HG02678 (cell line): ENCODE measurements at regions not wholly inside any gene's neighbourhood (a gene's known extent, or its start where the extent isn't known, plus 50 kb on each side); places are given as distances from the start of the nearest gene placed in this dataset.
"Not testable (repeated sequence)": the region's sequence is repeated elsewhere in the genome, so short reads cannot be mapped to it uniquely, and the experiment has no call there.

Source experiments
- ATAC-seq: cut with Tn5 transposase; IDR thresholded peaks from one replicate; pipeline ENCODE4 v1.9.1; 2021; ENCODE audit warnings: mild to moderate bottlenecking, moderate library complexity; ENCODE audit not compliant: unreplicated experiment

GRCh38 chr15:84536181-84536580 lies 64.6 kb upstream of the ZSCAN2 start:
- not testable (repeated sequence) for ATAC-seq

- not testable (repeated sequence) for ATAC-seq
These were observed 56.2 kb upstream of the ZSCAN2 start for GRCh38 chr15:84544586-84544985.

GRCh38 chr15:84547150-84547549 lies 53.7 kb upstream of the ZSCAN2 start:
- ATAC-seq = not testable (repeated sequence)

GRCh38 chr15:84550503-84550902 lies 50.3 kb upstream of the ZSCAN2 start:
- ATAC-seq = not testable (repeated sequence)
